ENCODE measurements at regions not wholly inside any gene's neighbourhood (a gene's known extent, or its start where the extent isn't known, plus 50 kb on each side); places are given as distances from the start of the nearest gene placed in this dataset.
"Not testable (repeated sequence)": the region's sequence is repeated elsewhere in the genome, so short reads cannot be mapped to it uniquely, and the experiment has no call there.

- no peak for FAIRE-seq
Measured at GRCh38 chr18:70397259-70397925, 108.5 kb downstream of the SOCS6 start.

GRCh38 chr18:70395771-70396170, 106.9 kb downstream of the SOCS6 start:
- FAIRE-seq: not testable (repeated sequence)

- no peak for FAIRE-seq
Measured at GRCh38 chr18:70394672-70395071, 105.8 kb downstream of the SOCS6 start.

DNA sequence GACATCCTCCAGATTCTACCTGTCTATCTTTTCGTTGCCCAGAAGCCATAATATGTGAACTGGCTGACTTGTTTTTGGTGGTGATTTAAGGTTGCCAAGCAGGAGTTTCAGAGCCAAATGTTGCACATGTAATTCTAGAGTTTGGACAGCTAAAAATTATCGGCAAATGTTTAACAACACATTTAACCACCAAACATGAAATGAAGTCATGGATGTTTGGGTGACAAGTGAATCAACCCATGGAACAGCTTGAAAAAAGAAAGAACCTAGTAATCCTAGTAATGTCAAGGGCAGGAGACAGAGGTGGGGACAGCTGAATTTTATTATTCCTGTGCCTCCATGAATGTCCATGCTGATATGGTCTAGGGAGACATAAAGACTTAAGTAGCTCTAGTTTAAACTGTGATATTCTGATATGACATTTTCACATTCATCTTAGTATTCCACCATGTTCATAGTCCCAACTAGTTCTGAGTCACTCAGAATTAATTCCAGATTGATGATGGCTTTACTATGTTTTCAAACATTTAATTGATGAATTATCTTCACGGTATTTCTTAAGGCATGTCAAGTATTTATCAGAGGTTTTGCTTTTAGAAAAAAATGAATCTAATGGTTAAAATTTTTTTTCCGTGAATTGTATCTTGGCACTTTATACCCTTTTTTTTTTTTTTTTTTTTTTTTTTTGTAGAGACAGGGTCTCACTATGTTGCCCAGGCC, 101.7 kb downstream of the SOCS6 start:
- FAIRE-seq: no peak

DNA sequence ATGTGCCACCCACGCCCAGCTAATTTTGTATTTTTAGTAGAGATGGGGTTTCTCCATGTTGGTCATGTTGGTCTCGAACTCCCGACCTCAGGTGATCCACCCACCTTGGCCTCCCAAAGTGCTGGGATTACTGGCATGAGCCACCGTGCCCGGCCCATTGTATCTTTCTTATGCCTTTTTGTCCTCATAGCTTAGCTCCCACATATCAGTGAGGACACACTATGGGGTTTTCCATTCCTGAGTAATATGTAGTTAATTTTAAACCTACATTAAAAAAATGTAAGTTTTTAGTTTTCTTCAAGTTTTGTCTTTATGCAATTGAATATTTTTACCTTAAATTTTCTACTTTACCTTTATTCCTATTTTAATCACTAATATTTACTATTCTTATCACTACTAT, 100.2 kb downstream of the SOCS6 start:
- FAIRE-seq: not testable (repeated sequence)

- FAIRE-seq: no peak
Measured at GRCh38 chr18:70387027-70387426, 98.2 kb downstream of the SOCS6 start.

- no peak for FAIRE-seq
Measured at GRCh38 chr18:70386582-70386981, 97.7 kb downstream of the SOCS6 start.

GRCh38 chr18:70385474-70385873, 96.6 kb downstream of the SOCS6 start:
- FAIRE-seq: no peak

GRCh38 chr18:70384181-70384790, 95.4 kb downstream of the SOCS6 start:
- FAIRE-seq: no peak

DNA sequence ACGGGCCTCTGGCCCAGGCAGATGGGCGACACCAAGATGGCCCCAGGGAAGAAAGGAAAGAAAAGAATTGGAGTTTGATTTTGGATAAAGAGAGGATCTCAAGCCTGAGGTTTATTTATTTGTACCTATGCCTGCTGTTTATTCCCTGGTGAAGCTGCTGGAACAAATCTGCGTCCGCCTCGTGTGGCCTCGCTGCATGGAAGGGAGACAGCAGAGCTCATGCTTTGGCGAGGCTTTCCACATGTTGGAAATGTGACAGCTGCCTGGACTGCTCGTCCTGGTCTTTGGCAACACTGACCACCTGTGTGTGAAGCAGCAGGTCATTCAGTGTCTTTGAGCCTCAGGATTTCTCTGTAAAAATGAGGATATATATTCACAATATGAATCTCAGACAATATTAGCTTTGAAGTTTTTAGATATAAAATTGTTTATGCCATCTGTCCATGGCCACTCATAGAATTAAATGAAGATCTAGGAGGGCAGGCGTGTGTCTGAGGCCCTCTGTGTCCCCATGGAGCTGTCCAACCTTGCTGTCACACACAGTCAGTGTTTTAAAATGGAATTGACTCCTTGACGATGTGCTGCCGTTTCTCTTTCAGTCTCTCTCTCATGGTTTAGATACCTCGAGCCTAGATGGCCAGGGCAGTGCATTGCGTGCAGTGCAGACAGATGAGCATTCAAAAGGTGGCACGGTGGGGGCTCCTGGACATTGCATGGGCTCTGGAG, 94.3 kb downstream of the SOCS6 start:
- no peak for FAIRE-seq

GRCh38 chr18:70382017-70382416, 93.2 kb downstream of the SOCS6 start:
- no peak for FAIRE-seq

DNA sequence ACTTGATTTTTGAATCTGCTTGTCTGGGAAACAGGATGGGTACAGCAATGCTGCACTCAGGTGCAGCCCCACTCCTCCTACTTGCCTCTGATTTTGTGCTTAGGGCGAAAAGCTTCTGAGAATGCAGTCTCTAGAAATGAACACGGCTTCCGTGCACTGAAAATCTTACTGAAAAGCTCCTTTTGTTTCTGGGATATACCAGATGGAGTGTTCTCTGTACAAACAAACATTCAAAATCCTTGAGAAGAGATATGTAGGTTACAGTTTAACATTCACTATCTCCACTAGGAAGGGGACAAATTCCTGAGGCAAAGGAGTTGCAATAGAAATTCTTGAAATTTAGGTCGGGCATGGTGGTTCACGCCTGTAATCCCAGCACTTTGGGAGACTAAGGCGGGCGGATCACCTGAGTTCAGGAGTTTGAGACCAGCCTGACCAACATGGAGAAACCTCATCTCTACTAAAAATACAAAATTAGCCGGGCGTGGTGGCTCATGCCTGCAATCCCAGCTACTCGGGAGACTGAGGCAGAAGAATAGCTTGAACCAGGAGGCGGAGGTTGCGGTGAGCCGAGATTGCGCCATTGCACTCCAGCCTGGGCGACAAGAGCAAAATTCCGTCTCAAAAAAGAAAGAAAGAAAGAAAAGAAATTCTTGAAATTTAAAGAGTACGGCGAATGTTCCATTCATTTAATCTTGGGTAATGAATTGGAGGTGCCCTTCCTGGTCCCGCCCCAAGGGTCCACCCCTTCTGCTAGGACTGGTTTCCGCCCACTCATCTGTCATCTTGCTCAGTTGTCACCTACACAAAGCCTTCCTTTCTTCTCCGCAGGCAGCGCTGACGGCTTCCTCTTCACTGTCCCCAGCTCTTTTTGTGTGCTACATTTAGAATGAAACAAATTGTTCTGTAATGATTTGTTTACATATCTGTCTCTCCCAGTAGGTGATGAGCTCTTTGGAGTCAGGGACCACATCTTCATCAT, 92.4 kb downstream of the SOCS6 start:
- FAIRE-seq: no peak
